Gastroesophageal sphincter (tissue), 3 donors: ENCODE measurements at regions not wholly inside any gene's neighbourhood (a gene's known extent, or its start where the extent isn't known, plus 50 kb on each side); places are given as distances from the start of the nearest gene placed in this dataset.

ENCODE experiments used
- POLR2A ChIP-seq, 2 donors: fragments of 450-650 bp; IDR thresholded peaks; one replicate each; pipeline ENCODE4 v1.6.1; 2017; ENCODE audit warnings: antibody characterized with exemption in 2 of 2, mild to moderate bottlenecking in 2 of 2, moderate library complexity in 1 of 2
- POLR2AphosphoS5 ChIP-seq: sonication (generic); formaldehyde crosslinking; IDR thresholded peaks from one replicate; pipeline ENCODE4 v1.6.1; 2017; ENCODE audit warnings: antibody characterized with exemption
- TF ChIP-seq, protein P1 (sequence below), 4 experiments: fragments of 200-600 bp in 2 of 4; fragments of 450-650 bp in 2 of 4; sonication (generic) in 1 of 4; IDR thresholded peaks; one replicate each; pipeline ENCODE4 v1.5.1; 2017 to 2019; ENCODE audit warnings: antibody characterized with exemption in 4 of 4, mild to moderate bottlenecking in 2 of 4, moderate library complexity in 2 of 4

DNA sequence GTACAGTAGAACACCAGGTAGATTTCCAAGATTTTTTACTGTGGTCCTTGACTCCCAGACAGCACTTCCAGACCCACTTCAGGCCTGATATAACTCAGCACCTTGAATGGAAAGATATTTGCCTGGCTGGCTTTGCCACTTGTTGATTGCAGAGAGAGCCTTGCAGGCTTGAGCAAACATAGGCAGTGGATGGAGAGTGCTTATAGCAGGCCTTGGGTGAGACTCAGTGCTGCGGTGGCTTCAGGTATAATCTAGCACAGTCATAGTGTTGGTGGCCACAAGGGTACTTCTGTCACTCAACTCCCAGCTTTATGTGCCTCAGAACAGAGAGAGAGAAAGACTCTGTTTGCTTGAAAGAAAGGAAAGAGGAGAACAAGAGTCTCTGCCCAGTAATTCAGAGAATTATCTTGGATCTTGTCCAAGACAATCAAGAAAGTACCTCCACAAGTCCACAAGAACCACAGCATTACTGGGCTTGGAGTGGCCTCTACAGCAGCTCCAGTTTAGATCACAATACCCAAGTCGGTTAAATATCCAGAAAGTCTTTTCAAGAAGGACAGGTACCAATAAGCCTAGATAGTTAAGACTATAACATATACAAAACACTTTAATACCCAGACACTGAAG is 70.5 kb upstream of the FKBP1C start:
- TF ChIP-seq, protein P1, sequence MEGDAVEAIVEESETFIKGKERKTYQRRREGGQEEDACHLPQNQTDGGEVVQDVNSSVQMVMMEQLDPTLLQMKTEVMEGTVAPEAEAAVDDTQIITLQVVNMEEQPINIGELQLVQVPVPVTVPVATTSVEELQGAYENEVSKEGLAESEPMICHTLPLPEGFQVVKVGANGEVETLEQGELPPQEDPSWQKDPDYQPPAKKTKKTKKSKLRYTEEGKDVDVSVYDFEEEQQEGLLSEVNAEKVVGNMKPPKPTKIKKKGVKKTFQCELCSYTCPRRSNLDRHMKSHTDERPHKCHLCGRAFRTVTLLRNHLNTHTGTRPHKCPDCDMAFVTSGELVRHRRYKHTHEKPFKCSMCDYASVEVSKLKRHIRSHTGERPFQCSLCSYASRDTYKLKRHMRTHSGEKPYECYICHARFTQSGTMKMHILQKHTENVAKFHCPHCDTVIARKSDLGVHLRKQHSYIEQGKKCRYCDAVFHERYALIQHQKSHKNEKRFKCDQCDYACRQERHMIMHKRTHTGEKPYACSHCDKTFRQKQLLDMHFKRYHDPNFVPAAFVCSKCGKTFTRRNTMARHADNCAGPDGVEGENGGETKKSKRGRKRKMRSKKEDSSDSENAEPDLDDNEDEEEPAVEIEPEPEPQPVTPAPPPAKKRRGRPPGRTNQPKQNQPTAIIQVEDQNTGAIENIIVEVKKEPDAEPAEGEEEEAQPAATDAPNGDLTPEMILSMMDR (IDR thresholded peaks at IDR 0.05) = no peak
- TF ChIP-seq POLR2AphosphoS5 (no peak), POLR2A (IDR thresholded peaks at IDR 0.05) (no peak)
